ENCODE measurements at regions not wholly inside any gene's neighbourhood (a gene's known extent, or its start where the extent isn't known, plus 50 kb on each side); places are given as distances from the start of the nearest gene placed in this dataset.

DNA sequence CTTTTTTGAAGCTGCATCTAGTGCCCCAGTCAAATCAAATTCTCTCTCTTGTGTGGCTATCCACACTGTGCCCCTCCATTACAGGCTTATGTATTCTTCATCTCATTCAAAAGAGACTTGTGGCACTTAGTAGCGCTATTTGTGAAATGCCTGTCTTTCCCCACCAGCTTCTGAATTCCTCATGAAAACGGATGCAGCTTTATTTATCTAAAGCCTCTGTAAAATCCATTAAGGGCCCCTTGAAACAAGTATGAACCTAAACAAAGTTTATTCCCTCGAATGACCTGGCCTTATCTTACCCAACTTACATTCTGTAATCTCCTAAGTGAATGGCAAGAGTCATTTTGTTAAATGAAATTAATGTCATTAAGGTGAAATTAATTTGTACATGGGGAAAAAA, 417.4 kb upstream of the PIK3C3 start:
- DNase-seq: no peak

DNA sequence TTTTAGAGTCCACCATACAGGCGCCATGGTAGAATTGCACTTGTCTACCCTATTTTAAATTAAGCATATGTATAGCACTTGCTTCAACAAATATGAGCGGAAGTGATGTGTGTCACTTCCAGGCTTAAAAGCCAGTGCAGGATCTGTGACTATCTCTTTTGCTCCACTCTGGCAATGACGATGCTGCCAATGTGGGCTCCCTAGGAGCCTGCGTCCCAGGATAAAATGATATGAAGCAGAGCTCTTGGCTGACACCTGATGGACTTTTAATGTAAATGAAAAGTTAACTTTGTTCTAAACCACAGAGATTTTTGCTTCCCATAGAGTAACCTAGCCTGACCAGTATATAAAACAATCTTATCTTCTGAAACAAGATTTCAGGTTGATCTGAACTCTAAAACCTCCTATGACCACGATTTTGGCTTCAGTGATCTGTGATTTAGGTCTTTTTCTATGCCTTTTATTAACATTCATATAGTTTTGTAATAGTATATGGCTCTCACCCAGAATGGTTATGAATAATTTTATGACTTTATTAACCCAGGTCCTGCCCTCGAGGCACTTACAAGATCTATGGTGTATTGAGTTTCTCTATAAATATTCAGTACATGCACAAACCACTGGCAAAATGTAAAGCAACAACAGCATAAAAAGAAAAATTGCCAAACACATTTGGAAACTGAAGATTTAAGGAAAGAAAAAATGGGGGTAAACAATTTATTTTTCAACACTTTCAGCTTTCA, 422.5 kb upstream of the PIK3C3 start:
- no peak for DNase-seq

DNA sequence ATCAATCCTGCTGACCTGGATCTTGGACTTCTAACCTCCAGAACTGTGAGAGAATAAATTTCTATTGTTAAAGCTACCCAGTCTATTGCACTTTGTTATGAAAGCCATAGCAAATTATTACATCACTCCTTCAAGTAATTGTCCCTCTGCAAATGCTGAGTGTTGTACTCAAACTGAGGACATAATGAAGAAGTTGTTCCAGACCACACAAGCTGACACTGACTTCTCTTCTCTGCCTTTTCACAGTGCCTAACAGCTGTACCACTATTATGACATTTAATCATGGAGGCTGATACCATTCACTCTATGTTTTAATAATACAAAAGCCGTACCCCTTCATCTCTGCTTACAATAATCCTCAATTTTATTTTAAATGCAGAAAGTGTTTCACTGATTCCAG, 424.1 kb upstream of the PIK3C3 start:
- no peak for DNase-seq

DNA sequence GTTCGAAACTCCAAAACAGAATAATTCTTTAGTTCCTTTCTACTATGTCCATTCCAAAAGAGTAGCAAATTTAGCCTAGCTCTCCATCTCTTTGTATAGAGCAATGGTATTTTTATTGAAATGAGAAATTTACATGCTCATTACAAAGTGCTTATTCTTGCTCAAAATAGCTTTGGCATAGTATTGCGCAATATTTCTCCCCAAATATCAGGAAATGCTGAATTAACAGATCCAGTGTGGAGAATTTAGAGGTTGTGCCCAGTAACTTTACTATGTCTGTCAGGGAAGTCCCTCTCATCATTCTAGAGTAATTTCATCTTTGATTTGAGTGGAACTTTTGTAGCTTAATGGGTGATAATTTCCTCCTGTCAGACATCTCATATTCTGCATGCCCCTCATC, 425.9 kb upstream of the PIK3C3 start:
- DNase-seq: no peak

DNA sequence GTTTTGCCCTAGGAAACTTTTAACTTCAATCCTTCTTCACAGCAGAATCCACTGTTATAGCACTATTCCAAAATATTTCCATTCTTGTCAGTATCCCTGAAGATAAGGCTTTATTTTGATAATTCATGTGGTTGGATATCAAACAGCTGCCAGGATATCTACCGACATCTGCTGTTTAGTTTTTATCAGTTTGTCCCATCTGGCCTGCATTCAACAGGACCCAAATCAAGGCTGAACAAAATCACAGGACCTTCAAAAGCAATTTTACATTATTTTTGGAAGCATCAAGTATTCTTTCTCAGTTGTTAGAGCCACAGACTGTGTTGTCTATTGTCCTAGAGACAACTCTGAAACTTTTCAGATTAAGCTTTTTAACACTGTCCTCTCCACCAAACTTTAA, 429.0 kb upstream of the PIK3C3 start:
- DNase-seq: no peak

DNA sequence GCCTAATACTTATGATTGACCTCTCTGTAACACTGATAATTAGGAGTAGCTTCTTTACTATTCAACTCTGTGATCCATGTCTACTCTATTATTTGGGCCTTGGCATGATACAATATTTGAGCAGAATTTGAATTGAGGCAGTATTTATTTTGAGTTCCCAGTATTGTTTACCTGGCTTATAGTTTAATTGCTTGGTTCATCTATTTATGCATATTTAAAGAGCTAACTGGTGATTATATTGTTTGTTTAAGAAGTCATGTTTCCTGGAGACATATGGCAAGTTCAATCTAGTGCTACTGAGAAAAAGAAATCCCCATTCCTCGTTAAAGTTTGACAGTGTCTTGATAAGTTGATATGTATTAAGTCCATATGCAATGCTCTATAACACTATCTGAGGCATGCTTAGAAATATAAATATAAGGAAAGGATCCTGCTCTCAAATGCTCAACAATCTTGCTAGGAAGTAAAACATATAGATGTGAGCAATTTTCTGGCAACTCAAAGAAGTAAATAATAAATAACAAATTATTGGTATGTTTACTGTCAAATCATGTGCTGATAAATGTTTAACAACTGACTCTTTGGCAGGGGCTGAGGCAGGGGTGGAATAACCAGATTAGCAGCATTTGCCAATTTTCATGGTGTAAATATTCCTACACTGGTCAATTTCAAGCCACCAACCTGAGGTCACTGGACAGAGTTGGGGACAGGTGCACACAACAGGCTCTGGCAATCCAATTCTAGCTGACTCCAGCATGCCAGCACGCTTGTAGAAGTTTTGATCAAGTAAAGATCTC, 430.2 kb upstream of the PIK3C3 start:
- no peak for DNase-seq

DNA sequence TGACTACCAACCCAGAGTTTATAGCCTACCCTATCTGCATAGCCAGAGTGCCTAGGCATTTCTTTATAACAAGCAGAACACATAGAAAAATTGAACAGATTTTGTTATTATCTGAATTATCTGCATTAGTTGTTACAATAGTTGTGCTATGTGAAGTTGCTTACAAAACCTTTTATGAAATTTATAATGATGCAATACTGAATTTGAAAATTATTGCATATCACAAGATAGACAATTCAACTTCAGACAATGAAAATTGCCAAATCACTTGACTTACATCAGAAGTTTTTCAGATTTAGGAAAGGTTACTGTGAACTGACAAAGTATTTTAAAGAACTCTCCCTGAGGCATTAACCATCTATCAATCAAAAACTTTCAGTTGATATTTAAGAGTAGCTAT, 437.9 kb upstream of the PIK3C3 start:
- DNase-seq: no peak

DNA sequence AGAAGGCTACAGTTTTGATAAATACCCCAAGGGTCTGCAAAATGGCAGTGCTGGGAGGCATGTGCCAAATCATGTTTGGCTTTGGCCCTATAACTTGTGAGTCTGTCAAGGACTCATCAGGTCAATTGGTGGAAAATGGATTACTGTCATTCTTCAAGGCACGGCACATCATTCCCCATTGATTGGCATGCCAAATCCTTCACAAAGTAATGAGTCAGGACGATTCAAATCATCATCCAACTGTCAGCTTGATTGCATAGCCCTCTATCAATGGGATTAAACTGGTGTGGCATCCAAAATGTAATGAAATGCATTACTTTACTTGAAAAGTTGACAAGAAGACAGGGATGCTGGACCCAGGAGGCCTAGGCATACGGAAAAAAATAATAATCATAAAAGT, 441.6 kb upstream of the PIK3C3 start:
- DNase-seq: no peak

DNA sequence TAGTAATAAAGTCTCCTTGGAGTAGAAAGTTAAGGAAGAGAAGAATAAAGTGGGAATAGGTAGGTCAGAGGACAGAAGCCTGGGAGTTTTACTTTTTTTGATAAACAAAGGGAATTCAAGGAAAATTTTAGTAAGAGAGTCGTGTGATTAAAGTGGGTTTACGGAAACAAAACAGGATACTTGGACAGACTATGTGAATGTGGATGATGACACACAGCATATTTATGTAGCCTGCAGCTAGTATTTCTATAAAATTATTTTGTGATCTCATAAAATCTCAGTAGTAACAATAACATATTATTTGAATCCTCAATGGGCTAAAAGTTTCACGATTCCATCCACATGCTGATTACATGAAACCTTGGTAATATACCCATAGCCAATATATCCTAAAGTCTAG, 450.7 kb upstream of the PIK3C3 start:
- no peak for DNase-seq

DNA sequence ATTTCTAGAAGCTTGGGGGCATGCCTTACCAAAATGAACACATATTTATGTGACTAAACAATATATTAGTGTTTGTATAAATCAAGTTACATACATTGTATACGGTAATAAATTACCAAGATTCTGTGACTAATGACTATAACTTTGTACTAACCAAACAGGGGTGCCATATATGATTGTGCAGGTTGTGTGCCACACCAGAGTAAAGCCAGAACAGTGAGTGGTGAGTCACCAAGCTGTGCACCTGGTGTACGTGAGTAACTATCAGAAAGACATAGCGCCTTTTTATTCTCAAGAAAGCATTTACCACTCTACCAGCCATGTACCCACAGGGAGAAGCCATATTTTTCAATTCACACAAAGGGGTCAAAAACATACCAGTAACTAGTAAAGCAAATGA, 453.2 kb upstream of the PIK3C3 start:
- DNase-seq: no peak

DNA sequence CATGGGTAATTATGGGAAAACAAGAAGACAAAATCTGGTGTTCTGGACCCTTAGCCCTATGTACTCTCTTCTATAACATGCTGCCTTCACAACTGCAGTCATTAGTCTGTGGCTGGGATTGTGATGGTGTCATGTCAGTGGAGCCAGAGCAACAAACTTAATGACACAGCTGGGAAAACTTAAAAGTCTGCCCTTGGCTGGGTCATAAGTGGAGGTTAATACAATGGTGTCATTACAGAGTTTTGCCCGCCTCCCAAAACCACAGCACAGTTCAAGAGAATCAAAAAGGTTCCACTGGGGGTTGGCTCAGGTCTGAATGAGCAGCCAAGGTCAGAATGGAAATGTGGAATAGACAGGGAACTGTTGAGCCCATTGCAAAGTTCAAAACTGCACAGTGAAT, 455.7 kb upstream of the PIK3C3 start:
- no peak for DNase-seq

DNA sequence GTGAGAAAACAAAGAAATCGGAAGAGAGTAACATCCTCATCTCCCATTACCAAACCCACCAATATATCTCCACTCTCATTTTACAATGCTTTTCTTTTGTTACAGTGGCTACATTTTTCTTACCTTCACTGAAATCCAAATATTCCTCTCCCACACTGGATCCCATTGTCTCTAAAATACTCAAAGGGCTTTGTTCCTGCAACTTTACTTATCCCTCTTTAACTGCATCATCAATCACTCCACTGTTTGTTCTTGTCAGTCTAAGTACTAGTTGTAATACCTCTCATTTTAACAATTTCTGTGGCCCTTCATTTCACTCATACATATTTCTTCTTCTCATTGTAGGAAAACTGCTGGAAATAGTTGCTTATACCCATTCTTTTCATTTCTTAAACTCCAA, 464.2 kb upstream of the PIK3C3 start:
- DNase-seq: no peak

DNA sequence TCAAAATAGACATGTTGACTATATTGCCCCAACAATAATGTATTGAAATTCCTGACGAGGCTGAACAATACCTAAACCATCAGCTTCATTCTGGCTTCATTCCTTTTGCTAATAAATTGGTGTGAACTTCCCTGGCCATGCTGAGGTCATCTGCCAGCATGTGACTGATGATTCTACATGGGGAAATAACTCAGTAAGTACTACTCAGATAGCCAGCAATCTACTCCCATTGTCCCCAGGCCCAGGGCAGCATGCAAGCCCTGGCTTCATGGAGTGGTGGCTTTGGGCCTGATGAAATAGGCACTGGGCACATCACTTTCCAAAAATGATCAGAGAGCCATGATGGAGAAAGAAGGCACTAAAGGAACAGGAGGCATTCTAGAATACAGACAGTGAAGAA, 468.5 kb upstream of the PIK3C3 start:
- DNase-seq: no peak

DNA sequence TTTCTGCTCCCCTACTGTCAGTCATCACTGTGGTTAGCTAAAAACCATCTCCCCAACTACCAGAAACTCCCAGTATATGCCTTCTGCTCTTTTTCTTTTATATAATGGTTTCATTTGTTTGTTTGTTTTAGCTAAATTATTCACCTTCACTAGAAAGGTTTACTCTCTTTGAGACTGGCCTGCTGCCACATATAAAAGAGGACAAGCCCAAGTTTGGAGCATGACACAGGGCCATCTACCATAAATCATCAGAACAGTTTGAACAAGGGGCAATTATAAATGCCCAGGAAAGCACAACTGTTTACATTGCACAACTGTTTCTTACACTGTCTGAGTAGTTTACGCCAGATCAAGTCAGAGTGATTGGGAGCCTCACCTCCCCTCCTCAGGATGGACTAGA, 471.0 kb upstream of the PIK3C3 start:
- no peak for DNase-seq

DNA sequence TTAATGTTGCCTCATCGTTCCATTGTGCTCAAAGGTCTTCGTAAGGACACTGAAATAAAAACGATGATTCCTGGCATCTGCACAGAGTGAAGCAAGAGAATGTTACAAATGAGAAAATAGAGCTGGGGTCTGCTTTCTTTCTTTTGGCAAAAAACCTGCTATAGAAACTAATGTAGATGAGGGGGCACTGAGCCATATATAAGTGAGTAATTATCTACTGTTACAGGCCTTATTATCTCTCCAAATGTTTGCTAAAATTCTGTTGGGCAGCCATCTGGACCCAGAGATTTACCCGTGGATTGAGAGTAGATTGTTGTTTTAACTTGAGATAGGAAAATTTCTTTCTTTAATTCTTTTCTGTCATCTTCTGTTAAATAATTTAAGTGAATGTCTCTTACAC, 472.5 kb upstream of the PIK3C3 start:
- no peak for DNase-seq

DNA sequence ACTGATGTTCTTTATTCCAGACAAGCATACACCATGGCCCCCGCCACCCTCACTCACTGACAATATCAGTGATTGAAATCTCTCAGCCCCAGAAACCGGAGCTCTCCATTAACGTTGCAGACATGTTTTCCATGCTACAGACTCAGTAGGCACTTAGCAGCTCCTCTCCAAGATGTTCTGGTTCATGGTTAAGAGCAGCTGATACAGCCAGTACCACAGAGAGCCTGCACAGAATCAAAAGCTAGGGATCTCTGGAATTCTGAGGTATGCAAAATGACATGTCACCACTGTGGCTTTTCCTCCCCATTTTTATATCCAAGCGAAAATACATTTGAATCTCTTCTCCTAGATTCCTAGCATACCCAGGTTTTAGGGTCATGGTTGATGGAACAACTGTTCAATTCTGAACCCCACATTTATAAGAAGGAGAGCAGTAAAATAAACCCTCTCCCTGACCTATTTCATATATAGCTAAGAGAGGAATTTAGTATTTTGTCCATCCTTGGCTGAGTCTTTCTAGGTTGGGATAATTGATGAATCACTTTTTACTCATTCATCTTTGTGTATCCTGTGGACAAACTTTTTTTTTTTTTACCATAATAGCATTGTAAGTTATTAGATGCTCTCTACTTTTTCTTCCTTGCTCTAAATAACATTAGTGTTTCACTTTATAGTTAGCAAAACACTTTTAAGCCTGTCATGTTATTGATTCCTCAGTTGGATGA, 488.4 kb upstream of the PIK3C3 start:
- DNase-seq: no peak

DNA sequence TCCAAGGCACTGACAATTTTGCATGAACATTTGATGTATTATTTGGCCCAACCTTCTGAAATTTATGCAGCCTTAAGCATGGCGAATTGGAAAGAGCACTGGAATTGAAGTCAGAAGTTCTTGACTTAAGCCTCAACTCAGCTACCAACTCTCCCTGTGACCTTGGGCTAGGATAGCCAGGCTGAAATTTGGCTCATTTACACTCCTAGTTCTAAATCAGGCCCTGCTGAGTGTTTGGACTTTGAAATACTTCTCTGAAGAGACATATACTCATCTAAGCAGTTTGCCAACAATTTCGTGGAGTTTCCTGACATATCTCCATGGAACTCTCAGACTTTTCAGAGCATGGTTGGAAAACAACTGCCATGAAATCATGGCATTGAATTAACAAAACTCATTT, 489.6 kb upstream of the PIK3C3 start:
- DNase-seq: no peak

DNA sequence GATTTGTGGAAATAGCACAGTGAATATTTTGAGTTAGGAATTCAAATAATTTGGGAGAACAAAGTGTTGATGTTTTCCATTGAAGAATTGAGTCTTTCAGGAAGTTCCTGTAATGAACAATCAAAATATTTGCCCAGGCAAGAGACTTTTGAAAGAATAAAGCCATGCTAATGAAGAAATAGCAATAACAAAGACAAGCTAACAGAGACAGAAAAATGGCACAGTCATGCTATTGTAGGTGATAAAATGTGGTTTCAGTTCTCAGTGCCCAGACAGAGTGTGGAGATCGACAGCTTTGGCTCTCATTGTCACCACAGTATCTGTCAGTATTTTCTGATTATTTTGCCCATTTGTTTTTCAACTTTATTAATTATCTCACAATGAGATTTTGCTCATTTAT, 490.8 kb upstream of the PIK3C3 start:
- no peak for DNase-seq

DNA sequence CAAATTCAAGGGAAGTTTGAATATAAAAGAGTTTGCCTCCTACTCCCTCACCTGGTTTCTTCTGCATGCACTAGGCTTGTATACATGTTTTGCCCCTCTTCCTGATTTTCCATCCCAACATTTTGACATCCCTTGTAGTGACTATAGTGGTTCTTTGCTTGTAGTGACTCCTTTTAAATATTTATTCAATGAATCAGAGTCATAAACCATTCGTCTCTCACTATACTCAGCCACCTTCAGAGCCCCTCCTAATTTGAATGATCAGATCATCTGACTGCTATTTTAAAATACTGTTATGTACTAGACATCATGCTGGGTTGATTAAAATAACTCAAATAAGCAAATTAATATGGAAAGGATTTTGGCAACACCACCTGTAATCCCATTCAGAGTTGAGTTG, 492.1 kb upstream of the PIK3C3 start:
- DNase-seq: no peak

DNA sequence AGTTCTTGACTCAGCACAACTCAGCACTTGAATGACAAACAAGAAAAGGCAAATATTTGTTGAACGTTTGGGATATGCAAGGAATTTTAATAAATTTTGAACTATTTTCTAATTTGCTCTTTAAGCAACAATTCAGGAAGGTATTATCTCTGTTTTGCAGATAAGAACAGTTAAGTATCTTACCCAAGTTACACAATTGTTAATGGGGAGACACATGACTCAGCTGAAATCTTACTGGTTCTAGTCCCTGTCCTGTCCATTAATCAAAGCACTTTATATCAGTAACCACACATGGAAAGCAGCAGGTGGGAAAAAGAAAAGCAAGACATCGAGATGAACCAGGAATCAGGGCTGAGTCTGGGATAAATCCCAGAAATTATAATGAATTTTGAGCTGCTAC, 493.9 kb upstream of the PIK3C3 start:
- no peak for DNase-seq

DNA sequence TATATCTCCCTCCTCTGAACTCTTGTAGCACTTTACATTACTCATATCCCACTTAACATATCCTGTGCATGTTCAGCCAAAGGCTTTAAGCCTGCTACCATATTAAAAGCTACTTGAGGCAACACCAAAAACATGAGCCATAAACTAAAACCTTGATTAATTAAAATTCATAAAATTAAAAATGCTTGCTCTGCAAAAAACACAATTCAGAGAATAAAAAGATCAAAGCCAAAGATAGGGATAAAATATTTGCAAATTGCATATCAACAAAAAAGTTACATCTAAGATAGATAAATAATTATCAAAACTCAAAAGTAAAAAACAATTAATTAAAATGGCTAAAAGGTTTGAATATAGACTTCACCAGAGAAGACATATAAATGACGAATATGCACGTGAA, 495.4 kb upstream of the PIK3C3 start:
- no peak for DNase-seq

DNA sequence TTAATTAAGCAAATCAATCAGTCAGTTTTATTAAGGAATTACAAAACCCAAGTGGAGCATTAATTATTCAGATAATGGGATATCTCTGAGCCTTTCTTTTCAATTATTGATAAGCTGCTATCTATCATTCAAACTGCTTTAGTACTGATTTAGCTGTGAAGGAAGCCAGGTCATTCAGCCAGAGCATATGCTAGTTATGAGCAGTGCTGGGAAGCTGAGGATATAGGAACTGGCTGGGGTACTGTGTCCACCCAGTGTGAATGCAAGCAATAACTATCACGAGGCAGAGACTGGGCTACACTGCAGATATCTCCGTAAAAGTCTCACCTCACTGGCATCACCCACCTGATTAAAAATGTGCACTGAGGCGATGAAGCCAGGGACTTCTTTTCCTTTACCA, 496.7 kb upstream of the PIK3C3 start:
- no peak for DNase-seq

DNA sequence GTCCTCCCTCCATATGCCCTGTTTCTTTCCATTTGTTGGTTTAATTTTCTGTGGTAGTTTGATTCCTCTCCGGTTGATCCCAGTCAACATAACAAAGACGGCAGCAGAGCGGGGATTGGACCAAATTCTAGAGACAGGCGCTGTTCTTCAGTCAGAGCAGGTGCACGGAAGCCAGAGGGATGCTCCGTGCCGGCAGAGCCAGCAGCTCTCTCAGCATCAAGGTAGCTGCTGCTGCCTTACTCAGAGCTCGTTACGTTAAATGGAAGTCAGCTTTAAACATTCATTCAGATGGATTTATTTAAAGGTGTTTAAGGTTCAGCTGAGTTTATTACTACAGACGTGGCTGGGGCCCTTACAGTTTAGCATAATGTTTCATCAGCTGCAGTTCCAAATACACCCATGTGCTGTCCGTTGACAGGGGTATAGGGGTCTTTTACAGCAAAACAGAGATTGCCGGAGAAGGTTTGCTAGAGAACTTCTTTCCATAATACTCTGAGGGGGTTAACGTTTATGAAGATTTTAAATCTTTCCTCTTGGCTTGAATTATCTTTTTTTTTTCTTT, 497.2 kb upstream of the PIK3C3 start:
- no peak for DNase-seq

DNA sequence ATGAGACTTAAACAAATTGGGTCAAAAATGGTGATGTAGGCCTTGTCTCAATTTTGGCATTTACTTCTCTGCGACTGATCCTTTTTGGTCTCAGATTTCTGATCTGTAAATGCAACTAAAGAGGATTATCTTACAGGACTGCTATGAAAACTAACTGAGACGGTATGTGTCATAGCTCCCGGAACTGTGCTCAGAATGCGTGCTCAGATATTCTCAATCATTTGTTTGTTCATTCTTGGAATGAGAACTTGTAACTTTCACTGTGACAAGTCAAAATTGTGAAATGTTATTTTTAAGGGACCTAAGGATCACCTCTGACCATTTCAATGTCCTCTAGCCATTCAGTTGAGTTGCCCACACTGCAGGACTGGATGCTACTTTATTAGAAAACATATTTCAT, 498.2 kb upstream of the PIK3C3 start:
- no peak for DNase-seq
